HEK293T (cell line): ENCODE measurements at regions not wholly inside any gene's neighbourhood (a gene's known extent, or its start where the extent isn't known, plus 50 kb on each side); places are given as distances from the start of the nearest gene placed in this dataset.

Source experiments
- CTCF ChIA-PET: fragments of 350-600 bp; formaldehyde crosslinking; extraction: SDS; loops from one replicate; lab custom pipeline; 2021; ENCODE audit warnings: antibody characterized with exemption, inconsistent platforms; lab: Yijun Ruan, JAX
- POLR2A ChIA-PET: fragments of 350-600 bp; formaldehyde crosslinking; extraction: SDS; loops from one replicate; lab custom pipeline; 2020; ENCODE audit warnings: antibody characterized with exemption, inconsistent platforms; lab: Yijun Ruan, JAX
- DNase-seq: peaks from one replicate; pipeline ENCODE4 v3.0.0; 2012; ENCODE audit warnings: mixed read lengths; ENCODE audit errors: extremely low spot score
- ARNT ChIP-seq: fragments of 450-650 bp; IDR thresholded peaks from 2 replicates; pipeline ENCODE4 v1.6.1; 2017; ENCODE audit warnings: mild to moderate bottlenecking
- BHLHE40 ChIP-seq: fragments of 450-650 bp; IDR thresholded peaks from 2 replicates; pipeline ENCODE4 v1.6.1; 2016; ENCODE audit warnings: mild to moderate bottlenecking, moderate library complexity, borderline replicate concordance
- CTBP1 ChIP-seq: fragments of 450-650 bp; IDR thresholded peaks from 2 replicates; pipeline ENCODE4 v1.6.1; 2016; ENCODE audit warnings: borderline replicate concordance
- ELF4 ChIP-seq: fragments of 450-650 bp; IDR thresholded peaks from 2 replicates; pipeline ENCODE4 v1.6.1; 2017; ENCODE audit warnings: antibody characterized with exemption
- FOXA1 ChIP-seq: fragments of 450-650 bp; IDR thresholded peaks from 2 replicates; pipeline ENCODE4 v1.6.1; 2016; ENCODE audit warnings: mild to moderate bottlenecking
- FOXK2 ChIP-seq: fragments of 450-650 bp; IDR thresholded peaks from 2 replicates; pipeline ENCODE4 v1.6.1; 2016; ENCODE audit warnings: mild to moderate bottlenecking
- FOXM1 ChIP-seq: fragments of 450-650 bp; IDR thresholded peaks from 2 replicates; pipeline ENCODE4 v1.6.1; 2017; ENCODE audit warnings: mild to moderate bottlenecking, borderline replicate concordance
- HDGF ChIP-seq: fragments of 450-650 bp; IDR thresholded peaks from 2 replicates; pipeline ENCODE4 v1.6.1; 2017; ENCODE audit warnings: antibody characterized with exemption, borderline replicate concordance
- L3MBTL2 ChIP-seq: fragments of 450-650 bp; conservative IDR thresholded peaks from 2 replicates; pipeline ENCODE4 v1.6.1; 2016; ENCODE audit warnings: mild to moderate bottlenecking
- LEF1 ChIP-seq: fragments of 450-650 bp; IDR thresholded peaks from 2 replicates; pipeline ENCODE4 v1.6.1; 2017; ENCODE audit warnings: mild to moderate bottlenecking, borderline replicate concordance
- NFRKB ChIP-seq: fragments of 450-650 bp; IDR thresholded peaks from 2 replicates; pipeline ENCODE4 v1.6.1; 2016; ENCODE audit warnings: mild to moderate bottlenecking, moderate library complexity
- SP1 ChIP-seq: fragments of 450-650 bp; IDR thresholded peaks from 2 replicates; pipeline ENCODE4 v1.6.1; 2017
- SUZ12 ChIP-seq: fragments of 450-650 bp; IDR thresholded peaks from 2 replicates; pipeline ENCODE4 v1.6.1; 2016; ENCODE audit warnings: mild to moderate bottlenecking
- TARDBP ChIP-seq: fragments of 450-650 bp; IDR thresholded peaks from 2 replicates; pipeline ENCODE4 v1.6.1; 2016
- ZNF384 ChIP-seq: fragments of 450-650 bp; IDR thresholded peaks from 2 replicates; pipeline ENCODE4 v1.6.1; 2016
- TF ChIP-seq, protein P1 (sequence below): fragments of 450-650 bp; IDR thresholded peaks from 2 replicates; pipeline ENCODE4 v1.6.1; 2016

DNA sequence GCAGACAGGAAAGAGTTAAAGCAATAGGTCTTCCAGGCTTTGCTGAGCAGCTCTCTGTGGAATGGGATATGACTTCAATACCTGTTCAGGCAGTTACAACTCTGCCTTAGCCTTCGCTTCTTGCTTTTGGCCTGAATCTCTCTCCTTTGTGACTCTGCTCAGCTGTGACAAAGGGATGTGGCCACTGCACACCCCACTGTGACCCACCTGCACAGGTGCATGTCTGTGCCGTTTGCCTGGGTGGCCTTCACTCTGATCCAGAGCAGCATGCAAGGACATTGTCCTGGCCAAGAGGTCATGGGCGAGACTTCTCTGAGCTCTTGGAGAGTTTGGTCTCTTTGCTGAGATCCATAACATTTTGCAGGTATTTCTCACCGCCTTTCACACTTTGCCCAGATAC lies 891.3 kb downstream of the BRD1 start:
- no peak for DNase-seq
- POLR2A ChIA-PET, result no interaction called here
- TF ChIP-seq FOXK2 (no peak), FOXA1 (no peak), LEF1 (no peak), SP1 (no peak), ELF4 (no peak), HDGF (no peak)
- CTCF ChIA-PET, result no interaction called here

DNA sequence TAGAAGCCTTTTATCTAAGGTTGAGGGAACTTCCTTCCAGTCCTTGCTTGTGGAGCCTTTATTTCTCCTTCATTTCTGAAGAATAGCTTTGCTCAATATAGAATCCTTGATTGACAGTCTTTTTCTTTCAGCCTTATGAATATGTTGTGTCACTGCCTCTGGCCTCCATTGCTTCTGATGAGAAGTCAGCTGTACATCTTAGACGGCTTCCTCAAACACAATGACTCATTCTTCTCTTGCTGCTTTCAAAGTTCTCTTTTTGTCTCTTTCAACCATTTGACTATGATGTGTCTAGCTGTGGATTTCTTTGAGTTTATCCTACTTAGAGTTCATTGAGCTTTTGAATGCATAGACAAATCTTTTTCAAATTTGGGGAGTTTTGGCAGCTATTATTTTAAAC lies 893.2 kb downstream of the BRD1 start:
- CTCF ChIA-PET, result no interaction called here

DNA sequence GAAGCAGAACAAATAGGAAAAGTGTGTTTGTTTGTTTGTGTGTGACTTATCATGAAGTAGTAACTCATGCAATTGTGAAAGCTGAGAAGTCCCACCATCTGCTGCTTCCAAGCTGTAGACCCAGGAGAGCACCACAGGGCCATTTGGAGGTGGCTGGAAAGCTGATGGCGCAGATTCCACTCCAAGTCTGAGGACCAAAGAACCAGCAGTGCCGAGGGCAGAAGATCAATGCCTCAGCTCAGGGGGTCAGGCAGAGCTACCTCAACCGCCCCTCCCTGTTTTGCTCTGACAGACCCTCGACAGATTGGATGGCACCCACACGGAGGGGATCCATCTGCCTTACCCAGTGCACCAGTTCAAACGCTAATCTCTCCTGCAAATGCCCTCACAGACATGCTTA lies 896.2 kb downstream of the BRD1 start:
- TF ChIP-seq SP1, result no peak
- TF ChIP-seq ARNT, result no peak
- no peak for TF ChIP-seq TARDBP
- ChIA-PET POLR2A (no interaction called here), CTCF (no interaction called here)
- no peak for DNase-seq

More for the DNA sequence above, 893.2 kb downstream of the BRD1 start:
- DNase-seq, result no peak
- POLR2A ChIA-PET, result no interaction called here
- no peak for TF ChIP-seq ELF4
- no peak for TF ChIP-seq TARDBP
- TF ChIP-seq L3MBTL2, result no peak
- no peak for TF ChIP-seq LEF1
- no peak for TF ChIP-seq FOXK2
- no peak for TF ChIP-seq ARNT
- TF ChIP-seq, protein P1, sequence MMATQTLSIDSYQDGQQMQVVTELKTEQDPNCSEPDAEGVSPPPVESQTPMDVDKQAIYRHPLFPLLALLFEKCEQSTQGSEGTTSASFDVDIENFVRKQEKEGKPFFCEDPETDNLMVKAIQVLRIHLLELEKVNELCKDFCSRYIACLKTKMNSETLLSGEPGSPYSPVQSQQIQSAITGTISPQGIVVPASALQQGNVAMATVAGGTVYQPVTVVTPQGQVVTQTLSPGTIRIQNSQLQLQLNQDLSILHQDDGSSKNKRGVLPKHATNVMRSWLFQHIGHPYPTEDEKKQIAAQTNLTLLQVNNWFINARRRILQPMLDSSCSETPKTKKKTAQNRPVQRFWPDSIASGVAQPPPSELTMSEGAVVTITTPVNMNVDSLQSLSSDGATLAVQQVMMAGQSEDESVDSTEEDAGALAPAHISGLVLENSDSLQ, result no peak
- no peak for TF ChIP-seq NFRKB
- TF ChIP-seq FOXM1, result no peak
- TF ChIP-seq HDGF, result no peak
- no peak for TF ChIP-seq CTBP1
- TF ChIP-seq SP1, result no peak
- TF ChIP-seq BHLHE40, result no peak
- TF ChIP-seq ZNF384, result no peak
- TF ChIP-seq FOXA1, result no peak
- no peak for TF ChIP-seq SUZ12

DNA sequence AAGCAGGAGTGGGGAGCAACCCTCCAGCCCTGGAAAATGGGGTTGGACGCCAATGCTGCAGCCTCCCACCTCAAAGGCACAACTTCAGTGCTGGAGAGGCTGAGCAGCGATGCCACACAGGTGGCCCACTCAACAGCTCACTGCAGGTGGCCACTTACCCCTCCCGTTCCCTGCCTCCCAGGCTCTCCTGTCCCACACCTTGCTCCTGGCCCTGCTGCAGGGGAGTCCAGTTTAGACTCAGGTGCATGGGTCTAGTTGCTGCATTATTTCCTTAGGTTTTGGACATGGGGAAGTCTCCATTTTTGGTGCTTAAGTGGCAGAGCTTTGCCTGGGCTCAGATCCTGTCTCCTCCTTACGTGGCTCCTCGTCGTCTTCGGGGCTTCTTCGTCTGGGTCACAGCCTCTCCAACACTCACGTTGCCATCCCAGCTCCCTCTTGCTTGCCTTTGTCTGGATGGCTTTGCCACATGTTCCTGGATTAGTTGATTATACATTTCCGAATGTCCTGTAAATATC lies 898.3 kb downstream of the BRD1 start:
- TF ChIP-seq FOXA1, result no peak
- TF ChIP-seq SUZ12, result no peak
- TF ChIP-seq NFRKB, result no peak
- no peak for TF ChIP-seq L3MBTL2
- no peak for TF ChIP-seq FOXK2
- TF ChIP-seq SP1, result no peak
- no peak for TF ChIP-seq FOXM1
- TF ChIP-seq BHLHE40, result no peak
- DNase-seq, result no peak
- POLR2A ChIA-PET, result no interaction called here
- CTCF ChIA-PET, result no interaction called here

DNA sequence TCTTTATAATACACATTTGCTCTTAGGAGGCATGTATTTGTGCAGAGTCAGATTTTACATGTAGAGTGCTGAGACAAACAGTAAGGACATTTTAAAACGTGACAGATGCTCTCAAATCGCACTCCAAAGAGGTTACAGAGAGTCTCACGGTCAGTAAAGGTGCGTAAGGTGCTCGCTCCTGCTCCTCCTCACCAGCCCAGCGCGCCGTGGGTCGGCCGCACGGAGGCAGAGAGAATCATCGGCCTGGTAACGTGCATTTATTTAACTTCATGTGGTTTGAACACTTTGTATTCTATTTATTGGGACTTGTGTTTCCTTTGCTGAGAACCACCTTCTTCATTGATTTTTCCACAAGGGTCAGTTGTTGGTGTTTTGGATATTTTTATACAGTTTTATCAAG lies 900.1 kb downstream of the BRD1 start:
- ChIA-PET CTCF (no interaction called here), POLR2A (no interaction called here)
- DNase-seq, result no peak
- TF ChIP-seq ELF4 (no peak), CTBP1 (no peak), ARNT (no peak), LEF1 (no peak), SUZ12 (no peak), FOXA1 (no peak), FOXK2 (no peak), ZNF384 (no peak), NFRKB (no peak), TARDBP (no peak), HDGF (no peak), FOXM1 (no peak), BHLHE40 (no peak), L3MBTL2 (no peak), SP1 (no peak)
- TF ChIP-seq, protein P1, result no peak

DNA sequence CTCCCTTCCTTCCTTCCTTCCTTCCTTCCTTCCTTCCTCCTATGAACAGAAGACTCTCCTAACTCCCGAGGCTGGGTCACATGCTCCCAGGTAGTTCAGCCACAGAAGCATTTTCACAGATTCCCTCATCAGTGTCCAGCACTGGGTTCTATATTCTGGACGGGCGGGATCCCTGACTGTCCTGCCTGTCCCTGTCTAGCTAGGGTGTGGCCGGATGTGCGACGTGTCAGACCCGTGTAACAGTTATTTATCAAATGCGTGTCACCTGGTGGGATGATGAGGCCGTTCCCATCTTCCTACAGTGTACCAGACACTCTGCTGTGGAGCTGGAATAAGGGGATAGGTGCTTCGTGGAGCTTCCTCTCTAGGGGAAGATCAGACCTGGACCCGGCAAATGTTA lies 901.0 kb downstream of the BRD1 start:
- ChIA-PET POLR2A (no interaction called here), CTCF (no interaction called here)
- TF ChIP-seq LEF1 (no peak), FOXK2 (no peak), ELF4 (no peak), FOXM1 (no peak), SUZ12 (no peak), FOXA1 (no peak), SP1 (no peak), ZNF384 (no peak), ARNT (no peak), TARDBP (no peak), CTBP1 (no peak)
- TF ChIP-seq, protein P1, result no peak
- no peak for DNase-seq

DNA sequence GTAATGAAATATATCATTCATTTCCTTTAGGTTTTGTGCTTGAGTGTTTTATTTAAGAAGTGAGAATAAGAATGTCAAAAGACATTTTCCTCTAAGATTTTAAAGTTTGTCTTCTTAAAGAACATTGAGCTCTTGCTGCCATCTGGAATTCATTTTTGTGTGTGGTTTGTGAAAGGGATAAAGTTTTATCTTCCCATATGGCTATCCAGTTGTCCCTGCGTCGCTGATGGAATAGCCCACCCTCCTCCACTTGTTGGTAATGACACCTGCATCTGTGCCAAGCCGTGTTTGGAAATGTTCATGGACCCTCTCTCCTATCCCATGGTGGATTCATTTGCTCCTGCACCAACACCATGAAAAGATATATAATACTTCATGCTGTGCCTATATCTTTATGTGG lies 901.5 kb downstream of the BRD1 start:
- DNase-seq, result no peak
- POLR2A ChIA-PET, result no interaction called here
- CTCF ChIA-PET, result no interaction called here
- no peak for TF ChIP-seq BHLHE40
- no peak for TF ChIP-seq SP1
- no peak for TF ChIP-seq ELF4
- no peak for TF ChIP-seq LEF1
- TF ChIP-seq FOXM1, result no peak
- TF ChIP-seq ZNF384, result no peak
